Stomach (tissue), 4 donors: ENCODE measurements at regions not wholly inside any gene's neighbourhood (a gene's known extent, or its start where the extent isn't known, plus 50 kb on each side); places are given as distances from the start of the nearest gene placed in this dataset.

ENCODE experiments used
- EP300 ChIP-seq: sonication (generic); formaldehyde crosslinking; IDR thresholded peaks from one replicate; pipeline ENCODE4 v1.6.1; 2017; ENCODE audit warnings: antibody characterized with exemption
- POLR2AphosphoS5 ChIP-seq, 3 donors: sonication (generic); formaldehyde crosslinking; IDR thresholded peaks; one replicate each; pipeline ENCODE4 v1.6.1; 2016; ENCODE audit warnings: antibody characterized with exemption in 3 of 3

- TF ChIP-seq POLR2AphosphoS5 (IDR thresholded peaks at IDR 0.05) (no peak), EP300 (no peak)
Measured at GRCh38 chr6:165990216-165990615, 177.4 kb downstream of the TBXT start.
